Adrenal gland (tissue), 5 donors: ENCODE measurements at regions not wholly inside any gene's neighbourhood (a gene's known extent, or its start where the extent isn't known, plus 50 kb on each side); places are given as distances from the start of the nearest gene placed in this dataset.

Experiments
- POLR2A ChIP-seq, 2 donors: fragments of 450-650 bp; IDR thresholded peaks; one replicate each; pipeline ENCODE4 v1.6.1; 2017; ENCODE audit warnings: antibody characterized with exemption in 2 of 2, mild to moderate bottlenecking in 2 of 2, moderate library complexity in 1 of 2
- TF ChIP-seq, protein P1 (sequence below), 6 experiments: fragments of 450-650 bp in 4 of 6; fragments of 200-600 bp in 2 of 6; sonication (generic) in 1 of 6; IDR thresholded peaks; 1 replicate in 5 of 6; 2 replicates in 1 of 6; pipeline versions ENCODE4 v1.5.1 to v1.8.0; 2016 to 2021; ENCODE audit warnings: antibody characterized with exemption in 6 of 6, mild to moderate bottlenecking in 2 of 6, moderate library complexity in 1 of 6
- donor health status: DM: no; HTN: no; CAD: no.

GRCh38 chr10:9399275-9399983 lies 1344.9 kb downstream of the GATA3 start:
- TF ChIP-seq, protein P1, sequence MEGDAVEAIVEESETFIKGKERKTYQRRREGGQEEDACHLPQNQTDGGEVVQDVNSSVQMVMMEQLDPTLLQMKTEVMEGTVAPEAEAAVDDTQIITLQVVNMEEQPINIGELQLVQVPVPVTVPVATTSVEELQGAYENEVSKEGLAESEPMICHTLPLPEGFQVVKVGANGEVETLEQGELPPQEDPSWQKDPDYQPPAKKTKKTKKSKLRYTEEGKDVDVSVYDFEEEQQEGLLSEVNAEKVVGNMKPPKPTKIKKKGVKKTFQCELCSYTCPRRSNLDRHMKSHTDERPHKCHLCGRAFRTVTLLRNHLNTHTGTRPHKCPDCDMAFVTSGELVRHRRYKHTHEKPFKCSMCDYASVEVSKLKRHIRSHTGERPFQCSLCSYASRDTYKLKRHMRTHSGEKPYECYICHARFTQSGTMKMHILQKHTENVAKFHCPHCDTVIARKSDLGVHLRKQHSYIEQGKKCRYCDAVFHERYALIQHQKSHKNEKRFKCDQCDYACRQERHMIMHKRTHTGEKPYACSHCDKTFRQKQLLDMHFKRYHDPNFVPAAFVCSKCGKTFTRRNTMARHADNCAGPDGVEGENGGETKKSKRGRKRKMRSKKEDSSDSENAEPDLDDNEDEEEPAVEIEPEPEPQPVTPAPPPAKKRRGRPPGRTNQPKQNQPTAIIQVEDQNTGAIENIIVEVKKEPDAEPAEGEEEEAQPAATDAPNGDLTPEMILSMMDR (IDR thresholded peaks at IDR 0.05), result no peak
- no peak for TF ChIP-seq POLR2A (IDR thresholded peaks at IDR 0.05)
